CD8-positive, alpha-beta memory T cell (primary cell): ENCODE measurements at regions not wholly inside any gene's neighbourhood (a gene's known extent, or its start where the extent isn't known, plus 50 kb on each side); places are given as distances from the start of the nearest gene placed in this dataset.
A peak's percentile ranks its signal among the peaks of the same experiment; 100 is the strongest.

Source experiments
- CTCF ChIA-PET: fragments of 350-600 bp; sonication (Branson Sonifier 250); formaldehyde crosslinking; loops from one replicate; lab custom pipeline; 2021; ENCODE audit warnings: antibody characterized with exemption; lab: Charles Lee
- POLR2A ChIA-PET: fragments of 350-600 bp; sonication (Branson Sonifier 250); formaldehyde crosslinking; loops from one replicate; lab custom pipeline; 2021; ENCODE audit warnings: antibody characterized with exemption; lab: Charles Lee
- DNase-seq, 5 donors: peaks; one replicate each; pipeline versions ENCODE4 v3.0.0 to v3.0.0-alpha.2; 2020 to 2022; ENCODE audit warnings: mixed read lengths in 1 of 5
- H3K27ac ChIP-seq: one replicate; pipeline ENCODE4 v1.7.0; 2013; ENCODE audit warnings: low read depth, mild to moderate bottlenecking, low read length, moderate library complexity
- H3K27me3 ChIP-seq: 2 replicates; pipeline ENCODE4 v1.7.0; 2013; ENCODE audit warnings: low read length, mild to moderate bottlenecking; ENCODE audit not compliant: insufficient read depth, poor library complexity, severe bottlenecking
- H3K36me3 ChIP-seq: 2 replicates; pipeline ENCODE4 v1.7.0; 2013; ENCODE audit warnings: mild to moderate bottlenecking, low read length, moderate library complexity; ENCODE audit not compliant: insufficient read depth
- H3K4me1 ChIP-seq: 2 replicates; pipeline ENCODE4 v1.7.0; 2013; ENCODE audit warnings: mild to moderate bottlenecking, low read length, moderate library complexity; ENCODE audit not compliant: insufficient read depth
- H3K4me3 ChIP-seq: 2 replicates; pipeline ENCODE4 v1.7.0; 2013; ENCODE audit warnings: mild to moderate bottlenecking, low read length
- H3K9me3 ChIP-seq: 2 replicates; pipeline ENCODE4 v1.7.0; 2013; ENCODE audit warnings: mild to moderate bottlenecking, low read length
- H3K27ac Mint-ChIP-seq, 8 donors: one replicate each; pipeline ENCODE4 v1.8.0; 2020 to 2021; ENCODE audit warnings: mixed read lengths in 8 of 8, mild to moderate bottlenecking in 6 of 8, inconsistent platforms in 3 of 8, moderate library complexity in 3 of 8
- H3K27me3 Mint-ChIP-seq, 2 donors: one replicate each; pipeline ENCODE4 v1.8.0; 2020 to 2021; ENCODE audit warnings: mixed read lengths in 2 of 2, mild to moderate bottlenecking in 1 of 2, moderate library complexity in 1 of 2
- H3K36me3 Mint-ChIP-seq, 3 donors: one replicate each; pipeline ENCODE4 v1.8.0; 2020 to 2021; ENCODE audit warnings: mixed read lengths in 3 of 3, inconsistent platforms in 1 of 3, mild to moderate bottlenecking in 1 of 3
- H3K4me1 Mint-ChIP-seq, 3 donors: one replicate each; pipeline ENCODE4 v1.8.0; 2020 to 2021; ENCODE audit warnings: mixed read lengths in 3 of 3, inconsistent platforms in 1 of 3, mild to moderate bottlenecking in 1 of 3
- H3K4me3 Mint-ChIP-seq, 7 donors: one replicate each; pipeline ENCODE4 v1.8.0; 2020 to 2021; ENCODE audit warnings: mixed read lengths in 7 of 7, mild to moderate bottlenecking in 6 of 7, moderate library complexity in 4 of 7, inconsistent platforms in 2 of 7
- H3K9me3 Mint-ChIP-seq, 5 donors: one replicate each; pipeline ENCODE4 v1.8.0; 2020 to 2022; ENCODE audit warnings: mixed read lengths in 5 of 5, mild to moderate bottlenecking in 3 of 5, moderate library complexity in 2 of 5, inconsistent platforms in 1 of 5

DNA sequence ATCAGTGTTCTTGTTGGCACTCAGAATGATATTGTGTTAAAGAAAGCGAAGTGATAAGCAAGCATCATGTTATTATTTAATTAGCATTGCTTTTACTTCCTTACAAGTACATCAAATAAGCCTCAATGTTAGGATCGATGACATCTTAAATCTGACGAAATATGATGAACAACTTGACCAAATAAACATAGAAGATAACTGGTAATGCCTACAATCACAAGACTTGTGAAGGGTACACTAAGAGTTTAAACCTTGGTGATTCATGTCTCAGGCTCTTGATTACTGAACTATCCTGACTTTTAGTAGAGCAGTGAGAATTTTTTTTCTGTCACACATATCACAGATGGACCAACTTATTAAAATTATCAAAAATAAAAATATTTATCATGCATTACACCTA lies 500.8 kb upstream of the ZEB2 start:
- H3K4me1 Mint-ChIP-seq = no peaks in the 10 kb centered on the region
- H3K36me3 Mint-ChIP-seq = no peaks in the 10 kb centered on the region
- CTCF ChIA-PET = no interaction called here
- no peak for DNase-seq
- peaks cover 1 to 5% of the 10 kb centered on the region in 2 donors for H3K27me3 Mint-ChIP-seq
- Histone ChIP-seq H3K27ac (no peak overlapping the region), H3K4me1 (no peaks in the 10 kb centered on the region), H3K9me3 (no peaks in the 10 kb centered on the region), H3K27me3 (no peaks in the 10 kb centered on the region), H3K36me3 (no peaks in the 10 kb centered on the region), H3K4me3 (no peak overlapping the region)
- POLR2A ChIA-PET = no interaction called here
- H3K4me3 Mint-ChIP-seq = no peak overlapping the region
- no peak overlapping the region for H3K27ac Mint-ChIP-seq
- no peaks in the 10 kb centered on the region for H3K9me3 Mint-ChIP-seq

DNA sequence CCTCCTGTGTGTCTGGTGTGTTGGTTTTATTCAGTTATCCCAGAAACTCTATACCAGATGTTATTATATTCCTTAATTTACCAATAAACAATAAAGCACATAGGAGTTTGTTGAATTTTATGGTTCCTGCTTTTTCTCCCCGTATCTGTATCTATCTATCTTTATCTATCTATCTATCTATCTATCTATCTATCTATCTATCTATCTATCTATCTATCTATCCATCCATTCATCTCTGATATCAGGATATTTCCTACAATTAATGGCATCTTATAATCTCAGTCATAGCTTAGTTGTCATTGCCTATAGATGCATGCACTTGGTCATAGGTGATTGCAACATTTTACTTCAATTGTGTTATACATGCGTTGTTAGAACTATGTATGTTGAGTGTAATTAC lies 500.2 kb upstream of the ZEB2 start:
- Histone ChIP-seq H3K36me3 (no peaks in the 10 kb centered on the region), H3K4me3 (no peak overlapping the region), H3K27me3 (no peaks in the 10 kb centered on the region), H3K4me1 (no peaks in the 10 kb centered on the region), H3K27ac (no peak overlapping the region), H3K9me3 (no peaks in the 10 kb centered on the region)
- peaks cover 1 to 5% of the 10 kb centered on the region in 2 donors for H3K27me3 Mint-ChIP-seq
- ChIA-PET CTCF (no interaction called here), POLR2A (no interaction called here)
- DNase-seq = no peak
- H3K9me3 Mint-ChIP-seq = no peaks in the 10 kb centered on the region
- H3K36me3 Mint-ChIP-seq = no peaks in the 10 kb centered on the region
- no peak overlapping the region for H3K27ac Mint-ChIP-seq
- H3K4me1 Mint-ChIP-seq = no peaks in the 10 kb centered on the region
- no peak overlapping the region for H3K4me3 Mint-ChIP-seq

DNA sequence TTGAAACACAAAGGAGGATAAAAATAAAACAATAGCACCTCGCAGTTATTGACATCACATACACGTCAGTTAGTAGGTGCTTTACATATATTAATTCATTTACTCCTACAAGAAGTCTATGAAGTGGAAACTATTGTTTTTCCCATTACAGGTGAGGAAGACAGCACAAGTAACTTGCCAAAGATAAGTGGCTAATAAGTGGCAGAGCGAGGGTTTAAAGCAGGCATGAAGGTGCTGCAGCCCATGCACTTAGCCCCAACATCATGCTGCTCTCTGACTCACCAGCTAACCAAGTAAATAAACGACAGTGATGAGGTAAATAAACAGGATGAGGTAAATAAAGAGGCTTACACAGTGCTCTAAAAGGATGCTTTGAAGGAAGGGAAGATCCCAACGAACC lies 498.6 kb upstream of the ZEB2 start:
- Mint-ChIP-seq H3K36me3 (no peaks in the 10 kb centered on the region), H3K9me3 (no peaks in the 10 kb centered on the region), H3K4me3 (no peak overlapping the region), H3K27ac (no peak overlapping the region), H3K27me3 (peaks cover 1 to 5% of the 10 kb centered on the region in 2 donors), H3K4me1 (no peaks in the 10 kb centered on the region)
- Histone ChIP-seq H3K4me3 (no peak overlapping the region), H3K27me3 (no peaks in the 10 kb centered on the region), H3K9me3 (no peaks in the 10 kb centered on the region), H3K36me3 (no peaks in the 10 kb centered on the region), H3K27ac (no peak overlapping the region), H3K4me1 (no peaks in the 10 kb centered on the region)
- ChIA-PET POLR2A (no interaction called here), CTCF (no interaction called here)
- no peak for DNase-seq

DNA sequence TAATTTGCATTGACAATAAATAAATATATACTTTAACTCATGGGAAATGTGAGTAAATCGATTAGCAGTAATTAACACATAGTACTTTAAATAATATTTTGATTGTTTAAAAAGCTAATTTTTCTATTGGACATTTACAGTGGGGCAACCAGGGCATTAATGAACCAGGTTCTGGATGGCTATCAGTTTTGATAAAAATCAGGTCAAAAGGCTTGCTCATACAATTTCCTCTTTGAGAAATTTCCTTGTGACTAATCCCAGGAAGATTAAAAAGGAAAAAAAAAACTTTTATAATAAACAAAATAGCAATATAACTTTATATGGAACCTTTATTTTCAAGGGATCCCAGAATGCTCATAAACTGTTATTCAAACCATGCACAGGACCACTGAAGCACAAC lies 497.2 kb upstream of the ZEB2 start:
- H3K27ac Mint-ChIP-seq = no peak overlapping the region
- no peak for DNase-seq

DNA sequence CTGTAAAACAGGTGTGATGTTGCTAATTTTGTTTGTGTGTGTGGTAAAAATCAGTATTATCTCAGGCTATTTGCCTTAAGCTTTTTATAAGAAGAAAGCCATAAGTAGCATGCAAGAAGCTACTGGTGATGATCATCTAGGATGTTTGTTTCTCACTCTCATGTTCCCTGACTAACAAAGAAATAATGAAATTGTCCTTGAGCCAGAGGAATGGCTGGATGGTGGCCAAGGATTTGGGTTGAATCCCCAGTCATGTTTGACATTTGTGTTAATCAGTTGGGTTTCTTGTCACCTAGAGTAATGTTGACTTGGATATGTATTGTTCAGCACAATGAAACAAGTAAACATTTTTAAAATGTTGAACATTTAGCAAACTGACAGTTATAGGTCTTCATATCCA lies 496.8 kb upstream of the ZEB2 start:
- Histone ChIP-seq H3K9me3 (no peaks in the 10 kb centered on the region), H3K27ac (no peak overlapping the region), H3K36me3 (no peaks in the 10 kb centered on the region), H3K27me3 (no peaks in the 10 kb centered on the region), H3K4me1 (no peaks in the 10 kb centered on the region), H3K4me3 (no peak overlapping the region)
- ChIA-PET CTCF (no interaction called here), POLR2A (no interaction called here)
- Mint-ChIP-seq H3K27me3 (peaks cover 4 to 5% of the 10 kb centered on the region in 2 donors), H3K4me1 (no peaks in the 10 kb centered on the region), H3K4me3 (no peak overlapping the region), H3K36me3 (no peaks in the 10 kb centered on the region), H3K27ac (no peak overlapping the region), H3K9me3 (no peaks in the 10 kb centered on the region)
- no peak for DNase-seq

More for the DNA sequence above, 497.2 kb upstream of the ZEB2 start:
- Mint-ChIP-seq H3K9me3 (no peaks in the 10 kb centered on the region), H3K4me1 (no peaks in the 10 kb centered on the region), H3K27me3 (peaks cover 4 to 5% of the 10 kb centered on the region in 2 donors), H3K36me3 (no peaks in the 10 kb centered on the region), H3K4me3 (no peak overlapping the region)
- Histone ChIP-seq H3K9me3 (no peaks in the 10 kb centered on the region), H3K36me3 (no peaks in the 10 kb centered on the region), H3K27ac (no peak overlapping the region), H3K27me3 (no peaks in the 10 kb centered on the region), H3K4me3 (no peak overlapping the region), H3K4me1 (no peaks in the 10 kb centered on the region)
- ChIA-PET POLR2A (no interaction called here), CTCF (no interaction called here)

DNA sequence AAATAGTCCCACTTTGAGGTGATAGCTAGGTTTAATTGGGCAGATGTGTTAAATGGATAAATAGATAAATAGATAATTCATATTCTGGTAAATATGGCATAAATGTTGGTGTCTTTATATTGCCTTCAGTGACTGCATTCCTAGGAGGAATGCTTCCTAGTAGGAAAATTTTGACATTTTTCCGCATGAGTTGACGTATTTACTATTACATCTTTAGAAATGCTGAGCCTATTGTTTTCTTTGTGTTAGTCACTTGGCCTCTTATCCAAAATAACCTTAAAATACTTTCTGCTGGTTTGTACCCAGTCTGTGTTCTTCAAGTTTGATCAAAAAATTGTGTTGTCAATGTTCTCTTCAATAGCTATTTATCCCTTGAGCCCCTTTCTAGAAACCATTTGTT lies 495.6 kb upstream of the ZEB2 start:
- Histone ChIP-seq H3K4me3 (no peak overlapping the region), H3K4me1 (no peaks in the 10 kb centered on the region), H3K36me3 (no peaks in the 10 kb centered on the region), H3K27ac (no peak overlapping the region), H3K27me3 (no peaks in the 10 kb centered on the region), H3K9me3 (no peaks in the 10 kb centered on the region)
- DNase-seq = no peak
- Mint-ChIP-seq H3K4me1 (no peaks in the 10 kb centered on the region), H3K27ac (peak overlapping the region in 1 of 8 donors; percentile 9), H3K36me3 (no peaks in the 10 kb centered on the region), H3K9me3 (no peaks in the 10 kb centered on the region), H3K27me3 (peaks cover 4 to 5% of the 10 kb centered on the region in 2 donors), H3K4me3 (no peak overlapping the region)
- POLR2A ChIA-PET = no interaction called here
- CTCF ChIA-PET = interaction anchor here (1.2 kb wide), 1 partner anchor 8 kb away, joined by 3 read pairs; no protein-coding TSS in a partner anchor

DNA sequence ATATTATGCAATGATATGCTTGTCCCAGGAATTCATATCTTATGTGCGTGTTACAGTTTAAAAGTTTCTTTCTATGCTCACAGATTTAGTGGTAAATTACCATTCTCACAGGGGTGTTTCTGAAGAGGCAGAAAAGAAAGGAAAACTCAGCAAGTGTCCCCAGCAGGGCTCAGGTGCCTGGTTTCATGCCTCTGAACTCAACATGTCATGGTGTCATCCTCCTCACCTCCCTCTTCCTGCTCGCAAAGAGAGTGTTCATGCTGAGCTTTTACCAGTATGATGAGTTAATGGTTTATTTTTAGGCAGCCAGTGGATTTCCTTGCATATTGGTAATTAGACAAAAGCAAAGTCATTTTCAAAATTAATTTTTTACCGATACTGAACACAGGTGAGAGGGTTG lies 492.9 kb upstream of the ZEB2 start:
- Mint-ChIP-seq H3K27ac (no peak overlapping the region), H3K36me3 (no peaks in the 10 kb centered on the region), H3K4me1 (no peaks in the 10 kb centered on the region), H3K4me3 (no peak overlapping the region), H3K9me3 (no peaks in the 10 kb centered on the region), H3K27me3 (peaks cover 4 to 5% of the 10 kb centered on the region in 2 donors)
- no peaks in the 10 kb centered on the region for H3K27me3 ChIP-seq
- ChIA-PET POLR2A (no interaction called here), CTCF (no interaction called here)
- no peaks in the 10 kb centered on the region for H3K4me1 ChIP-seq
- H3K4me3 ChIP-seq = no peak overlapping the region
- DNase-seq = no peak
- H3K36me3 ChIP-seq = no peaks in the 10 kb centered on the region
- no peaks in the 10 kb centered on the region for H3K9me3 ChIP-seq
- H3K27ac ChIP-seq = no peak overlapping the region

DNA sequence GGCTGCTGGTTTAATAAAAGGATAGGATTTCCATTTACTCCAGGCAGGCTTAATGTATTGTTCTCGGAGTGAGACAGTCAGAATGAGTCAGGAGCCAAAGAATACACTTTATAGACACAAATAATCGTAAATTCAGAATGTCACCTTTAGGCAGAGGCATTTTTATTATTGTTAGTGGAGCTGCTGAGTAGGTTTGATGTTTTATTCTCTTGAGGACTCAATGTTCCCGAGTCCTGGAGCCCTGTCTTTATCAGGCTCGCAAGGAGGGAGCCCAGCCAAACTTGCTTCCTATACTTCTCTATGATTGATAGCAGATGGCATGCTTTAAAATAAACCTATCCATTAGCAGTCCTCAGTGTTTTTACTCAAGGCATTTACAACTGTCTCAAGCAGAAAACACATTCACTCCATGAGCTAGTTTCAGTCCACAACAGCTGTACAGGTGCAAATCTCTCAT lies 492.3 kb upstream of the ZEB2 start:
- H3K9me3 Mint-ChIP-seq = no peaks in the 10 kb centered on the region
- H3K4me1 Mint-ChIP-seq = no peaks in the 10 kb centered on the region
- H3K27ac Mint-ChIP-seq = no peak overlapping the region
- no peaks in the 10 kb centered on the region for H3K36me3 Mint-ChIP-seq
- H3K4me1 ChIP-seq = no peaks in the 10 kb centered on the region
- no peak overlapping the region for H3K27ac ChIP-seq
- H3K27me3 ChIP-seq = no peaks in the 10 kb centered on the region
- CTCF ChIA-PET = no interaction called here
- no peak overlapping the region for H3K4me3 ChIP-seq
- no peak overlapping the region for H3K4me3 Mint-ChIP-seq
- DNase-seq = no peak
- POLR2A ChIA-PET = no interaction called here
- peaks cover 5 to 8% of the 10 kb centered on the region in 2 donors for H3K27me3 Mint-ChIP-seq
- no peaks in the 10 kb centered on the region for H3K36me3 ChIP-seq
- no peaks in the 10 kb centered on the region for H3K9me3 ChIP-seq

DNA sequence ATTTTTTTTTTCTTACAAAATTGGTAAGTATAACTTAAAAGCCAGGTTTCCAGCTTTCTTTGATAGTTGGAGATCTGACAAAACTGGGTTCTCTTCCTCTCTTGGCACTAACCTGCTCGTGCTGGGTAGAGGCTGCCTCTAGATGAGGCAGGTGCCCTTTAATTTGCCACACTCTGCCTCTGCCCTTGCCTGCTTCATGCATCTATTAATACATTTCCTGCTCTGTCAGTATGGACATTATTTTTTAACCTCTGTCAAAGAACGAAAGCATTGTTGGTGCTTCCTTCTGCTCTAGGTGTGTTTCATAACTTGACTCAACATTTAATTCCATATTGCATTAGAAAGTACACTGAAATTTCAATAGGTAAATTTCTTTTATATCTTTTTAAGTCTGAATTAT lies 490.7 kb upstream of the ZEB2 start:
- Mint-ChIP-seq H3K27me3 (peaks cover 4 to 6% of the 10 kb centered on the region in 2 donors), H3K4me1 (no peaks in the 10 kb centered on the region), H3K9me3 (no peaks in the 10 kb centered on the region), H3K27ac (no peak overlapping the region), H3K4me3 (no peak overlapping the region), H3K36me3 (no peaks in the 10 kb centered on the region)
- H3K27me3 ChIP-seq = no peaks in the 10 kb centered on the region
- H3K27ac ChIP-seq = no peak overlapping the region
- no peaks in the 10 kb centered on the region for H3K4me1 ChIP-seq
- ChIA-PET CTCF (no interaction called here), POLR2A (no interaction called here)
- no peaks in the 10 kb centered on the region for H3K9me3 ChIP-seq
- H3K4me3 ChIP-seq = no peak overlapping the region
- no peaks in the 10 kb centered on the region for H3K36me3 ChIP-seq
- no peak for DNase-seq
